Smooth muscle cell of the brain vasculature (primary cell): ENCODE measurements at regions not wholly inside any gene's neighbourhood (a gene's known extent, or its start where the extent isn't known, plus 50 kb on each side); places are given as distances from the start of the nearest gene placed in this dataset.

Source experiments
- DNase-seq: peaks from one replicate; pipeline ENCODE4 v3.0.0-alpha.2; 2012; ENCODE audit warnings: low read depth, low spot score

GRCh38 chr14:100658181-100658886 lies 68.4 kb upstream of the DLK1 start:
- DNase-seq = no peak

- DNase-seq = no peak
These were observed 67.2 kb upstream of the DLK1 start for GRCh38 chr14:100659345-100660001.

GRCh38 chr14:100660498-100660881 lies 66.2 kb upstream of the DLK1 start:
- no peak for DNase-seq

- no peak for DNase-seq
These were observed 65.6 kb upstream of the DLK1 start for GRCh38 chr14:100660882-100661635.

- DNase-seq = no peak
These were observed 63.6 kb upstream of the DLK1 start for GRCh38 chr14:100662879-100663760.

GRCh38 chr14:100663761-100664052 lies 63.0 kb upstream of the DLK1 start:
- no peak for DNase-seq

- DNase-seq = no peak
These were observed 62.5 kb upstream of the DLK1 start for GRCh38 chr14:100664231-100664630.

GRCh38 chr14:100664841-100665510 lies 61.7 kb upstream of the DLK1 start:
- no peak for DNase-seq

GRCh38 chr14:100665511-100666032 lies 61.1 kb upstream of the DLK1 start:
- DNase-seq = no peak

GRCh38 chr14:100666403-100666802 lies 60.3 kb upstream of the DLK1 start:
- DNase-seq = no peak

- no peak for DNase-seq
These were observed 59.8 kb upstream of the DLK1 start for GRCh38 chr14:100666851-100667250.

- no peak for DNase-seq
These were observed 59.0 kb upstream of the DLK1 start for GRCh38 chr14:100667656-100668055.

- DNase-seq = no peak
These were observed 58.3 kb upstream of the DLK1 start for GRCh38 chr14:100668352-100668751.

GRCh38 chr14:100669011-100669412 lies 57.7 kb upstream of the DLK1 start:
- no peak for DNase-seq

GRCh38 chr14:100669468-100669867 lies 57.2 kb upstream of the DLK1 start:
- DNase-seq = no peak

- no peak for DNase-seq
These were observed 56.5 kb upstream of the DLK1 start for GRCh38 chr14:100670017-100670752.

- no peak for DNase-seq
These were observed 56.0 kb upstream of the DLK1 start for GRCh38 chr14:100670753-100671049.

- DNase-seq = no peak
These were observed 55.2 kb upstream of the DLK1 start for GRCh38 chr14:100671386-100671901.

GRCh38 chr14:100671906-100672305 lies 54.8 kb upstream of the DLK1 start:
- DNase-seq = no peak

- DNase-seq = no peak
These were observed 53.4 kb upstream of the DLK1 start for GRCh38 chr14:100673085-100673806.
